ENCODE measurements at regions not wholly inside any gene's neighbourhood (a gene's known extent, or its start where the extent isn't known, plus 50 kb on each side); places are given as distances from the start of the nearest gene placed in this dataset.

DNA sequence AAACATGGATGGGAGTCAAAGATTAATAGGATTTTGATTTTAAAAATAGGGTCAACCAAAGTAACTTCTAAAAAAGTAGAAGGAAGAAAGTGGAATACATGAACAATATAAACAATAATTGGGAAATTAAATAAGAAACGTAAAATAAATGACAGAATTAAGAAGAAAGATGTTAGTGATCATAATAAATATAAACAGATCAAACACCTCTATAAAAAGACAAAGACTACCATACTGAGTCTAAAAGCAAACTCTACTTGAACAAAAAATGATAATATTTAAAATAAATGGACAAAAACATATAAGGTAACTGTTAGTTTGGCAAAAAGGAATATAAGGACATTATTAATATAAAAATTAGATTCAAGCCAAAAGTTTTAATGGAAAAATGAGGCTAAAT, 57.7 kb upstream of the ZNF618 start:
- H3K79me1 ChIP-seq (ENCODE audit: low read length) = no peaks in the 10 kb centered on the region
- H2BK120ac ChIP-seq (ENCODE audit: insufficient read depth, low read length, poor library complexity) = no peak overlapping the region
- no peak overlapping the region for H2AFZ ChIP-seq (ENCODE audit: insufficient read depth, low read length, poor library complexity)
- no peaks in the 10 kb centered on the region for H3K79me2 ChIP-seq (ENCODE audit: control insufficient read depth, insufficient read depth, low read length, poor library complexity)
- H3K27ac ChIP-seq (ENCODE audit: low read depth, low read length) = no peak overlapping the region
- no peak overlapping the region for H4K91ac ChIP-seq (ENCODE audit: low read depth, low read length)
- no peaks in the 10 kb centered on the region for H3K36me3 ChIP-seq (ENCODE audit: control insufficient read depth in 1 of 2, insufficient read depth in 2 of 2, low read length in 2 of 2)
- no peaks in the 10 kb centered on the region for H3K9me3 ChIP-seq (ENCODE audit: insufficient read depth, low read depth, low read length)
- H4K12ac ChIP-seq (ENCODE audit: low read depth, low read length) = no peak overlapping the region
- no peaks in the 10 kb centered on the region for H3K27me3 ChIP-seq (ENCODE audit: insufficient read depth, low read length)
- H3K18ac ChIP-seq (ENCODE audit: low read length) = no peak overlapping the region
- H4K8ac ChIP-seq (ENCODE audit: low read depth, low read length) = no peak overlapping the region
- H3K4me1 ChIP-seq (ENCODE audit: control insufficient read depth in 1 of 2, insufficient read depth in 2 of 2, low read length in 2 of 2) = no peaks in the 10 kb centered on the region
- no peak overlapping the region for H2AK5ac ChIP-seq (ENCODE audit: low read length)
- H3K14ac ChIP-seq (ENCODE audit: low read length) = no peak overlapping the region
- no peak overlapping the region for H3K9ac ChIP-seq (ENCODE audit: low read length)
- no peak overlapping the region for H2BK12ac ChIP-seq (ENCODE audit: low read length)
- no peak overlapping the region for H3K23ac ChIP-seq (ENCODE audit: low read length)
- H3K4me2 ChIP-seq (ENCODE audit: low read length) = no peak overlapping the region
- no peak overlapping the region for H3K4ac ChIP-seq (ENCODE audit: low read depth, low read length)
- no peak for DNase-seq
- WGBS (ENCODE audit: extremely low coverage, insufficient coverage, insufficient read length) = no CpG with 5 or more reads among the region's 1 CpG
- H3K4me3 ChIP-seq (ENCODE audit: low read depth, low read length) = no peak overlapping the region
- no peak overlapping the region for H2BK5ac ChIP-seq (ENCODE audit: low read depth, low read length, poor library complexity)

DNA sequence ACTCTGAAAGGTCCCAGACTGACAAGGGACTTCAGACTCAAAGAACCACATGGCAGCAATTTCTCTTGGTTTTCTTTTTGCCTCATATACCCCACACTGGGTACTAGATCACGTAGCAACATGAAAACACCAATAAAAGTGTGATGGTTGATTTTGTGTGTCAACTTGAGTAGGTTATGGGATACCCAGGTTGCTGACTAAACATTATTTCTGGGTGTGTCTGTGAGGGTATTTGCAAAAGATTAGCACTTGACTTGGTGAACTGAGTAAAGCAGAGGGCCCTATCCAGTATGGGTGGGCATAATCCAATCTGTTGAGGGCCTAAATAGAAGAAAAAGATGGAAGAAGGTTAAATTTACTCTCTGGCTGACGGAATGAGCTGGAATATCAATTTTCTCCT, 53.8 kb upstream of the ZNF618 start:
- H3K4me2 ChIP-seq (ENCODE audit: low read length) = no peak overlapping the region
- no peak overlapping the region for H2BK5ac ChIP-seq (ENCODE audit: low read depth, low read length, poor library complexity)
- no peak overlapping the region for H3K9ac ChIP-seq (ENCODE audit: low read length)
- H4K8ac ChIP-seq (ENCODE audit: low read depth, low read length) = no peak overlapping the region
- H4K91ac ChIP-seq (ENCODE audit: low read depth, low read length) = no peak overlapping the region
- no peaks in the 10 kb centered on the region for H3K27me3 ChIP-seq (ENCODE audit: insufficient read depth, low read length)
- H2AK5ac ChIP-seq (ENCODE audit: low read length) = no peak overlapping the region
- no peak overlapping the region for H3K27ac ChIP-seq (ENCODE audit: low read depth, low read length)
- no peak overlapping the region for H4K12ac ChIP-seq (ENCODE audit: low read depth, low read length)
- H3K18ac ChIP-seq (ENCODE audit: low read length) = no peak overlapping the region
- H3K36me3 ChIP-seq (ENCODE audit: control insufficient read depth in 1 of 2, insufficient read depth in 2 of 2, low read length in 2 of 2) = no peaks in the 10 kb centered on the region
- H3K23ac ChIP-seq (ENCODE audit: low read length) = no peak overlapping the region
- no peak overlapping the region for H2AFZ ChIP-seq (ENCODE audit: insufficient read depth, low read length, poor library complexity)
- no peaks in the 10 kb centered on the region for H3K79me2 ChIP-seq (ENCODE audit: control insufficient read depth, insufficient read depth, low read length, poor library complexity)
- H3K14ac ChIP-seq (ENCODE audit: low read length) = no peak overlapping the region
- H2BK120ac ChIP-seq (ENCODE audit: insufficient read depth, low read length, poor library complexity) = no peak overlapping the region
- no peaks in the 10 kb centered on the region for H3K79me1 ChIP-seq (ENCODE audit: low read length)
- WGBS (ENCODE audit: extremely low coverage, insufficient coverage, insufficient read length) = no CpG with 5 or more reads among the region's 2 CpGs
- H3K4me1 ChIP-seq (ENCODE audit: control insufficient read depth in 1 of 2, insufficient read depth in 2 of 2, low read length in 2 of 2) = no peaks in the 10 kb centered on the region
- no peak overlapping the region for H3K4me3 ChIP-seq (ENCODE audit: low read depth, low read length)
- no peak overlapping the region for H2BK12ac ChIP-seq (ENCODE audit: low read length)
- no peak overlapping the region for H3K4ac ChIP-seq (ENCODE audit: low read depth, low read length)
- H3K9me3 ChIP-seq (ENCODE audit: insufficient read depth, low read depth, low read length) = no peaks in the 10 kb centered on the region
- DNase-seq = no peak

DNA sequence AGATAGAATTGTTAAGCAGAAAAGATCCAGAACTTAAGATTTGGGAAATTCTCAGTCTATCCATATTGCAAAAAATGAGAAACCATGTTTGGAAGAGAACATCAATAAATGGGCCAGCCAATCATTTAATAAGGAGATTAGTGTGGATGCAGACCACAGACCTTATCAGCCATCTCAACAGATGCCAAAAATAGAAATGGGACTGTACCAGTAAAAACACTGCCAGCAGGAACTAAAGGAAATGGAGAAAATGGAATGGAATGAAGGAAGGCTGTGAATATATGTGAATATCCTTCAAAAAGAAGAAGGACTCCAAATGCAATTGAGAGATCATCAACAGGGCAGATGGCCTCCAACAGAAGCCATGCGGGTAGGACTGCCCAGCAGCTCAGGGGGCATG, 52.7 kb upstream of the ZNF618 start:
- Histone ChIP-seq H3K36me3 (ENCODE audit: control insufficient read depth in 1 of 2, insufficient read depth in 2 of 2, low read length in 2 of 2) (no peaks in the 10 kb centered on the region), H3K9ac (ENCODE audit: low read length) (peak overlapping the region; percentile 43), H4K91ac (ENCODE audit: low read depth, low read length) (no peak overlapping the region), H3K14ac (ENCODE audit: low read length) (no peak overlapping the region), H2BK5ac (ENCODE audit: low read depth, low read length, poor library complexity) (no peak overlapping the region), H3K27ac (ENCODE audit: low read depth, low read length) (no peak overlapping the region), H3K4me3 (ENCODE audit: low read depth, low read length) (no peak overlapping the region), H2BK12ac (ENCODE audit: low read length) (no peak overlapping the region), H3K18ac (ENCODE audit: low read length) (no peak overlapping the region), H2BK120ac (ENCODE audit: insufficient read depth, low read length, poor library complexity) (no peak overlapping the region), H2AFZ (ENCODE audit: insufficient read depth, low read length, poor library complexity) (no peak overlapping the region), H2AK5ac (ENCODE audit: low read length) (no peak overlapping the region), H4K8ac (ENCODE audit: low read depth, low read length) (no peak overlapping the region), H3K9me3 (ENCODE audit: insufficient read depth, low read depth, low read length) (no peaks in the 10 kb centered on the region), H3K4me1 (ENCODE audit: control insufficient read depth in 1 of 2, insufficient read depth in 2 of 2, low read length in 2 of 2) (no peaks in the 10 kb centered on the region), H3K79me2 (ENCODE audit: control insufficient read depth, insufficient read depth, low read length, poor library complexity) (no peaks in the 10 kb centered on the region), H3K23ac (ENCODE audit: low read length) (no peak overlapping the region), H3K27me3 (ENCODE audit: insufficient read depth, low read length) (no peaks in the 10 kb centered on the region), H4K12ac (ENCODE audit: low read depth, low read length) (no peak overlapping the region), H3K4me2 (ENCODE audit: low read length) (no peak overlapping the region), H3K4ac (ENCODE audit: low read depth, low read length) (no peak overlapping the region), H3K79me1 (ENCODE audit: low read length) (no peaks in the 10 kb centered on the region)
- peak in 1 of 2 donors; percentile 3 for DNase-seq
- no CpG with 5 or more reads among the region's 1 CpG for WGBS (ENCODE audit: extremely low coverage, insufficient coverage, insufficient read length)
